ENCODE measurements at regions not wholly inside any gene's neighbourhood (a gene's known extent, or its start where the extent isn't known, plus 50 kb on each side); places are given as distances from the start of the nearest gene placed in this dataset.

GRCh38 chr3:146345900-146346299 lies 95.0 kb upstream of the PLSCR4 start:
- no peaks in the 10 kb centered on the region for H4K20me1 ChIP-seq (replicated peaks in 1 of 2; ENCODE audit: control insufficient read depth in 1 of 2, insufficient read depth in 2 of 2, low read length in 2 of 2)
- H3K23me2 ChIP-seq (ENCODE audit: low read depth, low read length) = no peaks in the 10 kb centered on the region
- H3K4me2 ChIP-seq (ENCODE audit: insufficient read depth in 1 of 2, low read depth in 2 of 2, low read length in 2 of 2) = no peak overlapping the region
- 0 out of 2 replicates have a peak overlapping the region, but pooled peaks have one; percentile 30 for H2AFZ ChIP-seq (ENCODE audit: low read length)
- no peak overlapping the region for H3K9ac ChIP-seq (replicated peaks in 1 of 4; ENCODE audit: extremely low read depth in 1 of 4, low read depth in 3 of 4, low read length in 3 of 4)
- no peak overlapping the region for H3K4me3 ChIP-seq (ENCODE audit: extremely low read depth in 1 of 4, insufficient read depth in 2 of 4, low read depth in 3 of 4, low read length in 4 of 4)
- H3K14ac ChIP-seq (ENCODE audit: insufficient read length) = no peak overlapping the region
- no peak overlapping the region for H4K8ac ChIP-seq (ENCODE audit: extremely low read depth, insufficient read depth, low read length)
- peak overlapping the region; percentile 64; the same call in 1 of the 2 replicates for H2BK5ac ChIP-seq (ENCODE audit: low read depth, low read length)
- H3K56ac ChIP-seq (replicated peaks; ENCODE audit: insufficient read length, low read depth, low read length) = no peak overlapping the region
- H4K5ac ChIP-seq (ENCODE audit: insufficient read length, low read depth, low read length) = no peak overlapping the region
- no peak overlapping the region for H3K23ac ChIP-seq (ENCODE audit: insufficient read length)
- no peak overlapping the region for H2AK5ac ChIP-seq (ENCODE audit: low read depth, low read length)
- H4K91ac ChIP-seq (replicated peaks; ENCODE audit: insufficient read length, low read length) = peak overlapping the region; percentile 25
- FAIRE-seq (no peak), DNase-seq (ENCODE audit: low read depth in 1 of 2, low spot score in 2 of 2) (no peak)
- CTCF ChIA-PET (ENCODE audit: partially characterized antibody) = interaction anchor here (1.2 to 1.3 kb wide), 2 partner anchors 18 to 123 kb away, joined by 3 to 6 read pairs; no protein-coding TSS in a partner anchor
- H3K79me1 ChIP-seq (ENCODE audit: low read depth, low read length) = no peaks in the 10 kb centered on the region
- no peaks in the 10 kb centered on the region for H3K79me2 ChIP-seq (ENCODE audit: control insufficient read depth in 1 of 2, insufficient read depth in 2 of 2, low read length in 2 of 2)
- no peak overlapping the region for H2BK15ac ChIP-seq (ENCODE audit: low read length)
- 0 out of 2 replicates have a peak, but pooled peaks have one; percentile 29 for TF ChIP-seq E2F6 (IDR thresholded peaks at IDR 0.05)
- TF ChIP-seq RBBP5 (IDR thresholded peaks at IDR 0.05; ENCODE audit: borderline replicate concordance, low read depth, low read length) = no peak
- no peaks in the 10 kb centered on the region for H3K36me3 ChIP-seq (ENCODE audit: control insufficient read depth in 2 of 4, insufficient read depth in 4 of 4, low read length in 3 of 4)
- peak overlapping the region; percentile 23 for H3K4ac ChIP-seq (replicated peaks; ENCODE audit: insufficient read length, low read depth, low read length)
- peak overlapping the region; percentile 51; the same call in 1 of the 2 replicates for H2BK12ac ChIP-seq (ENCODE audit: low read depth, low read length)
- no peak overlapping the region for H3K18ac ChIP-seq (ENCODE audit: extremely low read depth, low read length)
- H3K27ac ChIP-seq (ENCODE audit: low read depth, low read length) = no peak overlapping the region
- H2BK20ac ChIP-seq (ENCODE audit: low read length) = 0 out of 2 replicates have a peak overlapping the region, but pooled peaks have one; percentile 91
- peak overlapping the region; percentile 90 for H2BK120ac ChIP-seq (replicated peaks; ENCODE audit: low read depth, low read length)
- 78% methylated on average over 2 of the region's 2 CpGs; no CpG with 5 or more reads in 1 of the 2 experiments for WGBS, 2 experiments (ENCODE audit: extremely low coverage in 1 of 2, insufficient coverage in 1 of 2, insufficient read length in 1 of 2, insufficient replicate concordance in 2 of 2, low coverage in 1 of 2, low lambda C conversion rate in 2 of 2, missing lambda C conversion rate in 1 of 2)
- no peaks in the 10 kb centered on the region; a peak in 1 of 4 replicates for H3K9me3 ChIP-seq (ENCODE audit: insufficient read depth in 2 of 2, low read depth in 1 of 2, low read length in 1 of 2)
- no peaks in the 10 kb centered on the region for H3K27me3 ChIP-seq (replicated peaks in 1 of 4; ENCODE audit: control insufficient read depth in 3 of 4, extremely low read depth in 1 of 4, insufficient read depth in 3 of 4, low read length in 3 of 4)
- POLR2A ChIA-PET (ENCODE audit: partially characterized antibody) = no interaction called here
- H3K4me1 ChIP-seq (replicated peaks in 1 of 4; ENCODE audit: control insufficient read depth in 3 of 4, insufficient read depth in 4 of 4, low read length in 3 of 4) = peaks cover 0 to 7% (median 4%) of the 10 kb centered on the region in 4 experiments; a peak in 3 of 7 replicates
